ENCODE measurements at regions not wholly inside any gene's neighbourhood (a gene's known extent, or its start where the extent isn't known, plus 50 kb on each side); places are given as distances from the start of the nearest gene placed in this dataset.

DNA sequence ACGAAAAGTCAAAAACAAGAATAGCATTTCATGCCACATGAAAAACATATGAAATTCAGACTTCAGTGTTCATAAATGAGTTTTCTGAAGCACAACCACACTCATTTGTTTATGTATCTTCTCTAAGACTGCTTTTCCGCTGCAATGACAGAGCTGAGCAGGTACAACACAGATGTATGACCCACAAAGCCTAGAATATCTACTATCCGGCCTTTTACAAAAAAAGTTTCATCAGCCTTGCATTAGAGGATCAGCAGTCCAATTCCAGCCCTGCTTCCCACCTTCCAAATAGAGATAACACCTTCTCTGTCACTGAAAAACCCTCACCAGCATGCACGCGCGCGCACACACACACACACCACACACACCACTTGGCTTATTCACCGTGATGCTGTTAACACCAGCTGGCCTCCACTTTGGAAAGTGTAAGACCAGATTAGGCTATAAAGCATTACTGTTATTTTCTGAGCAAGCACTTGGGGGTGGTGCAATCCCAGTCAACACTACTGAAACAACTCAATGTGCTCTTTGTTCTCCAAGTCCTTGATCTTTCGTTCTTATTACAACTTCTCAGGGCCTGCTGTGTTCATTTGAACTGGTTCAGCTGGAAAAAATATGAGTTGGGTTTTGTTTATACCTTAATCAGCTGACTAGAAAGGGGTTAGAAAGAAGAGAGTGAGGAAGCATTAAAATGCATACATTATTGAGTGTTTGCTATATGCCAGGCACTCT lies 90.0 kb downstream of the GLUL start:
- FAIRE-seq = peak; percentile 91
- Histone ChIP-seq H3K79me2 (ENCODE audit: control insufficient read depth, insufficient read depth, low read length) (0 out of 3 replicates have a peak, but pooled peaks cover 2% of the 10 kb centered on the region), H4K20me1 (replicated peaks; ENCODE audit: control insufficient read depth, insufficient read depth, low read length) (no peaks in the 10 kb centered on the region), H3K4me3 (no peak overlapping the region), H3K27me3 (ENCODE audit: control insufficient read depth in 2 of 2, insufficient read depth in 2 of 2, low read length in 2 of 2) (no peaks in the 10 kb centered on the region), H3K36me3 (ENCODE audit: control insufficient read depth, insufficient read depth, low read length) (no peaks in the 10 kb centered on the region), H2AFZ (ENCODE audit: low read depth, low read length) (peak overlapping the region; percentile 66), H3K9me3 (replicated peaks; ENCODE audit: control insufficient read depth, insufficient read depth, low read depth, low read length) (no peaks in the 10 kb centered on the region), H3K4me2 (ENCODE audit: insufficient read depth, low read length) (no peak overlapping the region; the same call in 1 of the 2 replicates), H3K27ac (ENCODE audit: extremely low read depth, low read depth, low read length) (peak overlapping the region; percentile 95), H3K4me1 (replicated peaks in 1 of 2; ENCODE audit: control insufficient read depth in 2 of 2, insufficient read depth in 2 of 2, low read length in 2 of 2) (peaks cover 37 to 61% of the 10 kb centered on the region in 2 experiments), H3K9ac (ENCODE audit: insufficient read depth in 1 of 2, low read depth in 2 of 2, low read length in 2 of 2) (peak overlapping the region in 1 of 2 experiments; percentile 75; a peak in 1 of 4 replicates), H3K9me1 (ENCODE audit: control insufficient read depth, insufficient read depth, low read length) (no peaks in the 10 kb centered on the region)
- peak; percentile 53 to 87 (median 62) for DNase-seq (ENCODE audit: extremely low read depth in 1 of 4, low spot score in 3 of 4)
- no TSS peak for BruUV-seq (replicated peaks)
- ATAC-seq = peak; percentile 76
- in situ Hi-C loops (cut with MboI) = loop anchor here (5.0 to 10.0 kb wide), 3 partner anchors 91 to 283 kb away; partner anchors contain the start of genes GLUL and RNASEL
- ChIA-PET POLR2A (interaction anchor here (0.6 to 1.8 kb wide), 9 partner anchors 9 to 1166 kb away, joined by 3 to 5 read pairs (median 4); no protein-coding TSS in a partner anchor), CTCF (ENCODE audit: low intra/inter-chr PET ratio) (interaction anchor here (1.5 kb wide), 1 partner anchor 94 kb away, joined by 7 read pairs; no protein-coding TSS in a partner anchor)
- WGBS (ENCODE audit: insufficient coverage, low coverage, missing lambda C conversion rate) = 55% methylated on average over 9 of the region's 9 CpGs
- intact Hi-C loops (cut with micrococcal nuclease) = loop anchor here (1.0 to 10.0 kb wide), 7 partner anchors 45 to 481 kb away; partner anchors contain the start of gene RNASEL
- TF ChIP-seq JUND (IDR thresholded peaks at IDR 0.05; ENCODE audit: borderline replicate concordance, low read depth, low read length) (peak; percentile 62), JUND (tag; IDR thresholded peaks at IDR 0.05; ENCODE audit: borderline replicate concordance, low read depth, low read length) (peak; percentile 58; the same call in 2 of the 3 replicates), ZNF589 (CRISPR knock-in tag; IDR thresholded peaks at IDR 0.05; ENCODE audit: low read depth) (peak; percentile 87), FOXK1 (CRISPR knock-in tag; IDR thresholded peaks at IDR 0.05; ENCODE audit: borderline replicate concordance) (no peak), NR2F6 (CRISPR knock-in tag; IDR thresholded peaks at IDR 0.05) (0 out of 2 replicates have a peak, but pooled peaks have one; percentile 63), ARHGAP35 (IDR thresholded peaks at IDR 0.05; ENCODE audit: partially characterized antibody) (no peak), MTA2 (IDR thresholded peaks at IDR 0.05; ENCODE audit: low read depth) (peak; percentile 35), LEF1 (IDR thresholded peaks at IDR 0.05) (peak; percentile 53; the same call in 1 of the 2 replicates), NFRKB (IDR thresholded peaks at IDR 0.05; ENCODE audit: low read depth) (peak; percentile 37; the same call in 1 of the 2 replicates), SMARCC2 (IDR thresholded peaks at IDR 0.05; ENCODE audit: low read depth) (peak; percentile 47; the same call in 1 of the 2 replicates), HIVEP1 (CRISPR knock-in tag; IDR thresholded peaks at IDR 0.05) (no peak)
- TF ChIP-seq, protein P1, sequence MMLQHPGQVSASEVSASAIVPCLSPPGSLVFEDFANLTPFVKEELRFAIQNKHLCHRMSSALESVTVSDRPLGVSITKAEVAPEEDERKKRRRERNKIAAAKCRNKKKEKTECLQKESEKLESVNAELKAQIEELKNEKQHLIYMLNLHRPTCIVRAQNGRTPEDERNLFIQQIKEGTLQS (IDR thresholded peaks at IDR 0.05) = peak; percentile 64; the same call in 1 of the 2 replicates
- TF ChIP-seq, protein P1 (CRISPR knock-in tag; conservative IDR thresholded peaks at IDR 0.05) = peak; percentile 69; the same call in 1 of the 2 replicates
- TF ChIP-seq, protein P2, sequence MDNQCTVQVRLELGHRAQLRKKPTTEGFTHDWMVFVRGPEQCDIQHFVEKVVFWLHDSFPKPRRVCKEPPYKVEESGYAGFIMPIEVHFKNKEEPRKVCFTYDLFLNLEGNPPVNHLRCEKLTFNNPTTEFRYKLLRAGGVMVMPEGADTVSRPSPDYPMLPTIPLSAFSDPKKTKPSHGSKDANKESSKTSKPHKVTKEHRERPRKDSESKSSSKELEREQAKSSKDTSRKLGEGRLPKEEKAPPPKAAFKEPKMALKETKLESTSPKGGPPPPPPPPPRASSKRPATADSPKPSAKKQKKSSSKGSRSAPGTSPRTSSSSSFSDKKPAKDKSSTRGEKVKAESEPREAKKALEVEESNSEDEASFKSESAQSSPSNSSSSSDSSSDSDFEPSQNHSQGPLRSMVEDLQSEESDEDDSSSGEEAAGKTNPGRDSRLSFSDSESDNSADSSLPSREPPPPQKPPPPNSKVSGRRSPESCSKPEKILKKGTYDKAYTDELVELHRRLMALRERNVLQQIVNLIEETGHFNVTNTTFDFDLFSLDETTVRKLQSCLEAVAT (IDR thresholded peaks at IDR 0.05) = peak; percentile 32 to 88; a peak in 3 of 4 replicates
- TF ChIP-seq, protein P3, sequence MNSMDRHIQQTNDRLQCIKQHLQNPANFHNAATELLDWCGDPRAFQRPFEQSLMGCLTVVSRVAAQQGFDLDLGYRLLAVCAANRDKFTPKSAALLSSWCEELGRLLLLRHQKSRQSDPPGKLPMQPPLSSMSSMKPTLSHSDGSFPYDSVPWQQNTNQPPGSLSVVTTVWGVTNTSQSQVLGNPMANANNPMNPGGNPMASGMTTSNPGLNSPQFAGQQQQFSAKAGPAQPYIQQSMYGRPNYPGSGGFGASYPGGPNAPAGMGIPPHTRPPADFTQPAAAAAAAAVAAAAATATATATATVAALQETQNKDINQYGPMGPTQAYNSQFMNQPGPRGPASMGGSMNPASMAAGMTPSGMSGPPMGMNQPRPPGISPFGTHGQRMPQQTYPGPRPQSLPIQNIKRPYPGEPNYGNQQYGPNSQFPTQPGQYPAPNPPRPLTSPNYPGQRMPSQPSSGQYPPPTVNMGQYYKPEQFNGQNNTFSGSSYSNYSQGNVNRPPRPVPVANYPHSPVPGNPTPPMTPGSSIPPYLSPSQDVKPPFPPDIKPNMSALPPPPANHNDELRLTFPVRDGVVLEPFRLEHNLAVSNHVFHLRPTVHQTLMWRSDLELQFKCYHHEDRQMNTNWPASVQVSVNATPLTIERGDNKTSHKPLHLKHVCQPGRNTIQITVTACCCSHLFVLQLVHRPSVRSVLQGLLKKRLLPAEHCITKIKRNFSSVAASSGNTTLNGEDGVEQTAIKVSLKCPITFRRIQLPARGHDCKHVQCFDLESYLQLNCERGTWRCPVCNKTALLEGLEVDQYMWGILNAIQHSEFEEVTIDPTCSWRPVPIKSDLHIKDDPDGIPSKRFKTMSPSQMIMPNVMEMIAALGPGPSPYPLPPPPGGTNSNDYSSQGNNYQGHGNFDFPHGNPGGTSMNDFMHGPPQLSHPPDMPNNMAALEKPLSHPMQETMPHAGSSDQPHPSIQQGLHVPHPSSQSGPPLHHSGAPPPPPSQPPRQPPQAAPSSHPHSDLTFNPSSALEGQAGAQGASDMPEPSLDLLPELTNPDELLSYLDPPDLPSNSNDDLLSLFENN (IDR thresholded peaks at IDR 0.05; ENCODE audit: low read depth in 2 of 2, low read length in 2 of 2) = no peak; a peak in 1 of 4 replicates

Data from K562 (cell line).